Ishikawa (cell line): ENCODE measurements at regions not wholly inside any gene's neighbourhood (a gene's known extent, or its start where the extent isn't known, plus 50 kb on each side); places are given as distances from the start of the nearest gene placed in this dataset.

Source experiments
- CEBPB ChIP-seq: IDR thresholded peaks from 2 replicates; pipeline ENCODE4 v1.6.1; 2012
- EGR1 ChIP-seq: IDR thresholded peaks from 2 replicates; pipeline ENCODE4 v1.6.1; 2012
- EP300 ChIP-seq: IDR thresholded peaks from 2 replicates; pipeline ENCODE4 v1.6.1; 2012; ENCODE audit warnings: borderline replicate concordance
- FOXM1 ChIP-seq: IDR thresholded peaks from 2 replicates; pipeline ENCODE4 v1.6.1; 2012; ENCODE audit warnings: low read depth, borderline replicate concordance
- RAD21 ChIP-seq: IDR thresholded peaks from 2 replicates; pipeline ENCODE4 v1.6.1; 2012; ENCODE audit warnings: low read depth
- TAF1 ChIP-seq: IDR thresholded peaks from 2 replicates; pipeline ENCODE4 v1.6.1; 2012; ENCODE audit warnings: low read depth, mild to moderate bottlenecking
- TCF12 ChIP-seq: IDR thresholded peaks from 2 replicates; pipeline ENCODE4 v1.6.1; 2012; ENCODE audit warnings: low read depth
- ZBTB7A ChIP-seq: IDR thresholded peaks from 2 replicates; pipeline ENCODE4 v1.6.1; 2012; ENCODE audit warnings: low read depth
- TF ChIP-seq, protein P1 (sequence below): IDR thresholded peaks from 2 replicates; pipeline ENCODE4 v1.6.1; 2012
- TF ChIP-seq, protein P2 (sequence below): IDR thresholded peaks from 2 replicates; pipeline ENCODE4 v1.6.1; 2012
- TF ChIP-seq, protein P3 (sequence below): IDR thresholded peaks from 2 replicates; pipeline ENCODE4 v1.6.1; 2012; ENCODE audit warnings: low read depth, mild to moderate bottlenecking

DNA sequence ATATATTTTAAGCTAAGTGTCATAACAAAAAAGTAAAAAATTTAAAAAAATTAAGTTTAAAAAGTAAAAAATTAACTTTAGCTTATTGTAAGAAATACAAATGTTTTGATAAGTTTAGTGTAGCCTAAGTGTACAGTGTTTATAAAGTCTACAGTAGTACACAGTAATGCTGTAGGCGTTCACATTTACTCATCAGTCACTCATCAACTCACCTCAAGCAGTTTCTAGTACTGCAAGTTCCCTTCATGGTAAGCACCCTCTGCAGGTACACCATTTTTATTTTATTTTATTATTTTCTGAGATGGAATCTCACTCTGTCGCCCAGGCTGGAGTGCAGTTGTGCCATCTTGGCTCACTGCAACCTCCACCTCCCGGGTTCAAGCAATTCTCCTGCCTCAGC, 316.0 kb downstream of the FGFR2 start:
- TF ChIP-seq, protein P1, sequence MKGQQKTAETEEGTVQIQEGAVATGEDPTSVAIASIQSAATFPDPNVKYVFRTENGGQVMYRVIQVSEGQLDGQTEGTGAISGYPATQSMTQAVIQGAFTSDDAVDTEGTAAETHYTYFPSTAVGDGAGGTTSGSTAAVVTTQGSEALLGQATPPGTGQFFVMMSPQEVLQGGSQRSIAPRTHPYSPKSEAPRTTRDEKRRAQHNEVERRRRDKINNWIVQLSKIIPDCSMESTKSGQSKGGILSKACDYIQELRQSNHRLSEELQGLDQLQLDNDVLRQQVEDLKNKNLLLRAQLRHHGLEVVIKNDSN, result no peak
- TF ChIP-seq, protein P2, sequence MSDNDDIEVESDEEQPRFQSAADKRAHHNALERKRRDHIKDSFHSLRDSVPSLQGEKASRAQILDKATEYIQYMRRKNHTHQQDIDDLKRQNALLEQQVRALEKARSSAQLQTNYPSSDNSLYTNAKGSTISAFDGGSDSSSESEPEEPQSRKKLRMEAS, result no peak
- TF ChIP-seq RAD21, result no peak
- no peak for TF ChIP-seq EP300
- no peak for TF ChIP-seq TCF12
- TF ChIP-seq ZBTB7A, result no peak
- TF ChIP-seq CEBPB, result no peak
- TF ChIP-seq, protein P3, sequence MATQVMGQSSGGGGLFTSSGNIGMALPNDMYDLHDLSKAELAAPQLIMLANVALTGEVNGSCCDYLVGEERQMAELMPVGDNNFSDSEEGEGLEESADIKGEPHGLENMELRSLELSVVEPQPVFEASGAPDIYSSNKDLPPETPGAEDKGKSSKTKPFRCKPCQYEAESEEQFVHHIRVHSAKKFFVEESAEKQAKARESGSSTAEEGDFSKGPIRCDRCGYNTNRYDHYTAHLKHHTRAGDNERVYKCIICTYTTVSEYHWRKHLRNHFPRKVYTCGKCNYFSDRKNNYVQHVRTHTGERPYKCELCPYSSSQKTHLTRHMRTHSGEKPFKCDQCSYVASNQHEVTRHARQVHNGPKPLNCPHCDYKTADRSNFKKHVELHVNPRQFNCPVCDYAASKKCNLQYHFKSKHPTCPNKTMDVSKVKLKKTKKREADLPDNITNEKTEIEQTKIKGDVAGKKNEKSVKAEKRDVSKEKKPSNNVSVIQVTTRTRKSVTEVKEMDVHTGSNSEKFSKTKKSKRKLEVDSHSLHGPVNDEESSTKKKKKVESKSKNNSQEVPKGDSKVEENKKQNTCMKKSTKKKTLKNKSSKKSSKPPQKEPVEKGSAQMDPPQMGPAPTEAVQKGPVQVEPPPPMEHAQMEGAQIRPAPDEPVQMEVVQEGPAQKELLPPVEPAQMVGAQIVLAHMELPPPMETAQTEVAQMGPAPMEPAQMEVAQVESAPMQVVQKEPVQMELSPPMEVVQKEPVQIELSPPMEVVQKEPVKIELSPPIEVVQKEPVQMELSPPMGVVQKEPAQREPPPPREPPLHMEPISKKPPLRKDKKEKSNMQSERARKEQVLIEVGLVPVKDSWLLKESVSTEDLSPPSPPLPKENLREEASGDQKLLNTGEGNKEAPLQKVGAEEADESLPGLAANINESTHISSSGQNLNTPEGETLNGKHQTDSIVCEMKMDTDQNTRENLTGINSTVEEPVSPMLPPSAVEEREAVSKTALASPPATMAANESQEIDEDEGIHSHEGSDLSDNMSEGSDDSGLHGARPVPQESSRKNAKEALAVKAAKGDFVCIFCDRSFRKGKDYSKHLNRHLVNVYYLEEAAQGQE, result no peak
- TF ChIP-seq TAF1, result no peak
- TF ChIP-seq EGR1, result no peak
- no peak for TF ChIP-seq FOXM1
